Ishikawa (cell line): ENCODE measurements at regions not wholly inside any gene's neighbourhood (a gene's known extent, or its start where the extent isn't known, plus 50 kb on each side); places are given as distances from the start of the nearest gene placed in this dataset.

Source experiments
- EP300 ChIP-seq: IDR thresholded peaks from 2 replicates; pipeline ENCODE4 v1.6.1; 2012; ENCODE audit warnings: borderline replicate concordance
- NFIC ChIP-seq: IDR thresholded peaks from 2 replicates; pipeline ENCODE4 v1.6.1; 2012
- YY1 ChIP-seq: IDR thresholded peaks from 2 replicates; pipeline ENCODE4 v1.6.1; 2012; ENCODE audit warnings: low read depth
- TF ChIP-seq, protein P1 (sequence below): IDR thresholded peaks from 2 replicates; pipeline ENCODE4 v1.6.1; 2012; ENCODE audit warnings: low read depth, mild to moderate bottlenecking
- TF ChIP-seq, protein P2 (sequence below): IDR thresholded peaks from 2 replicates; pipeline ENCODE4 v1.6.1; 2012

DNA sequence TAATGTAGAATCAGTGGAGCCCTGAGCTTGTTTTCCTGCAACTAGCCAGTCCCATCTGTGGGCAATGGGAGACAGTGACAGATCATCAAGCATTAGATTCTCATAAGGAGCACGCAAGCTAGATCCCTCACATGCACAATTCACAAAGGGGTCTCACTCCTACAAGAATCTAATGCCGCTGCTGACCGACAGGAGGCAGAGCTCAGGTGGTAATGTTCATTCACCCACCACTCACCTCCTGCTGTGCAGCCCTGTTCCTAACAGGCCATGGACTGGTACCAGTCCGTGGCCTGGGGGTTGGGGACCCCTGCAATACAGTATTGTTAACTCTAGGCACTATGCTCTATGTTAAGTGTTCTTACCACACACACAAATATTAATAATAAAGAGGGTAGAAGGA is 362.8 kb downstream of the RBM26 start:
- TF ChIP-seq, protein P1, sequence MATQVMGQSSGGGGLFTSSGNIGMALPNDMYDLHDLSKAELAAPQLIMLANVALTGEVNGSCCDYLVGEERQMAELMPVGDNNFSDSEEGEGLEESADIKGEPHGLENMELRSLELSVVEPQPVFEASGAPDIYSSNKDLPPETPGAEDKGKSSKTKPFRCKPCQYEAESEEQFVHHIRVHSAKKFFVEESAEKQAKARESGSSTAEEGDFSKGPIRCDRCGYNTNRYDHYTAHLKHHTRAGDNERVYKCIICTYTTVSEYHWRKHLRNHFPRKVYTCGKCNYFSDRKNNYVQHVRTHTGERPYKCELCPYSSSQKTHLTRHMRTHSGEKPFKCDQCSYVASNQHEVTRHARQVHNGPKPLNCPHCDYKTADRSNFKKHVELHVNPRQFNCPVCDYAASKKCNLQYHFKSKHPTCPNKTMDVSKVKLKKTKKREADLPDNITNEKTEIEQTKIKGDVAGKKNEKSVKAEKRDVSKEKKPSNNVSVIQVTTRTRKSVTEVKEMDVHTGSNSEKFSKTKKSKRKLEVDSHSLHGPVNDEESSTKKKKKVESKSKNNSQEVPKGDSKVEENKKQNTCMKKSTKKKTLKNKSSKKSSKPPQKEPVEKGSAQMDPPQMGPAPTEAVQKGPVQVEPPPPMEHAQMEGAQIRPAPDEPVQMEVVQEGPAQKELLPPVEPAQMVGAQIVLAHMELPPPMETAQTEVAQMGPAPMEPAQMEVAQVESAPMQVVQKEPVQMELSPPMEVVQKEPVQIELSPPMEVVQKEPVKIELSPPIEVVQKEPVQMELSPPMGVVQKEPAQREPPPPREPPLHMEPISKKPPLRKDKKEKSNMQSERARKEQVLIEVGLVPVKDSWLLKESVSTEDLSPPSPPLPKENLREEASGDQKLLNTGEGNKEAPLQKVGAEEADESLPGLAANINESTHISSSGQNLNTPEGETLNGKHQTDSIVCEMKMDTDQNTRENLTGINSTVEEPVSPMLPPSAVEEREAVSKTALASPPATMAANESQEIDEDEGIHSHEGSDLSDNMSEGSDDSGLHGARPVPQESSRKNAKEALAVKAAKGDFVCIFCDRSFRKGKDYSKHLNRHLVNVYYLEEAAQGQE: no peak
- TF ChIP-seq EP300 (no peak), YY1 (no peak), NFIC (no peak)
- TF ChIP-seq, protein P2, sequence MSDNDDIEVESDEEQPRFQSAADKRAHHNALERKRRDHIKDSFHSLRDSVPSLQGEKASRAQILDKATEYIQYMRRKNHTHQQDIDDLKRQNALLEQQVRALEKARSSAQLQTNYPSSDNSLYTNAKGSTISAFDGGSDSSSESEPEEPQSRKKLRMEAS: no peak
